ENCODE measurements at regions not wholly inside any gene's neighbourhood (a gene's known extent, or its start where the extent isn't known, plus 50 kb on each side); places are given as distances from the start of the nearest gene placed in this dataset.

DNA sequence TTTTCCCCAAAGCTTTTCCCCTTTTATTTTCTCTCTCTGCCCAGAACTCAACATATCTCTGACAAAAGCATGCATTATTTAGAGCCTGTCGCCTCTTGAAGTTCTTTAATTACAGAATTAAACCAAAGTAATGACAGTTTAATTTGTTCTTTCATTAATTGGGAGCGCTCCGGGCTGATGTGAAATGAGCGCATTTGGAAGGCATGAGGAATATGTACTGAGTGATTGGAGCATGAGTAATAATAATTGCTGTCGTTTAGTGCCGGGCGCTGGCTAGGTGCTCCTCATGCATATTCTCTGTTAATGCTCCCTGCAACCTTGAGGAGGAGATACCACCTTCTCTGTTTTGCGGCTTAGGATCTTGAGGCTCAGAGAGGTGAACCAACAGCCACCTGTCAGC is 120.5 kb downstream of the SLC25A47 start:
- Mint-ChIP-seq H3K4me3 (no peak overlapping the region), H3K36me3 (ENCODE audit: low read depth) (no peaks in the 10 kb centered on the region), H3K27me3 (ENCODE audit: low read depth) (no peaks in the 10 kb centered on the region), H3K4me1 (peaks cover 44% of the 10 kb centered on the region), H3K27ac (peak overlapping the region in 1 of 3 experiments; percentile 50), H3K9me3 (no peaks in the 10 kb centered on the region)
- TF ChIP-seq, protein P1, sequence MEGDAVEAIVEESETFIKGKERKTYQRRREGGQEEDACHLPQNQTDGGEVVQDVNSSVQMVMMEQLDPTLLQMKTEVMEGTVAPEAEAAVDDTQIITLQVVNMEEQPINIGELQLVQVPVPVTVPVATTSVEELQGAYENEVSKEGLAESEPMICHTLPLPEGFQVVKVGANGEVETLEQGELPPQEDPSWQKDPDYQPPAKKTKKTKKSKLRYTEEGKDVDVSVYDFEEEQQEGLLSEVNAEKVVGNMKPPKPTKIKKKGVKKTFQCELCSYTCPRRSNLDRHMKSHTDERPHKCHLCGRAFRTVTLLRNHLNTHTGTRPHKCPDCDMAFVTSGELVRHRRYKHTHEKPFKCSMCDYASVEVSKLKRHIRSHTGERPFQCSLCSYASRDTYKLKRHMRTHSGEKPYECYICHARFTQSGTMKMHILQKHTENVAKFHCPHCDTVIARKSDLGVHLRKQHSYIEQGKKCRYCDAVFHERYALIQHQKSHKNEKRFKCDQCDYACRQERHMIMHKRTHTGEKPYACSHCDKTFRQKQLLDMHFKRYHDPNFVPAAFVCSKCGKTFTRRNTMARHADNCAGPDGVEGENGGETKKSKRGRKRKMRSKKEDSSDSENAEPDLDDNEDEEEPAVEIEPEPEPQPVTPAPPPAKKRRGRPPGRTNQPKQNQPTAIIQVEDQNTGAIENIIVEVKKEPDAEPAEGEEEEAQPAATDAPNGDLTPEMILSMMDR (IDR thresholded peaks at IDR 0.05; ENCODE audit: unreplicated experiment in 3 of 3), result no peak

DNA sequence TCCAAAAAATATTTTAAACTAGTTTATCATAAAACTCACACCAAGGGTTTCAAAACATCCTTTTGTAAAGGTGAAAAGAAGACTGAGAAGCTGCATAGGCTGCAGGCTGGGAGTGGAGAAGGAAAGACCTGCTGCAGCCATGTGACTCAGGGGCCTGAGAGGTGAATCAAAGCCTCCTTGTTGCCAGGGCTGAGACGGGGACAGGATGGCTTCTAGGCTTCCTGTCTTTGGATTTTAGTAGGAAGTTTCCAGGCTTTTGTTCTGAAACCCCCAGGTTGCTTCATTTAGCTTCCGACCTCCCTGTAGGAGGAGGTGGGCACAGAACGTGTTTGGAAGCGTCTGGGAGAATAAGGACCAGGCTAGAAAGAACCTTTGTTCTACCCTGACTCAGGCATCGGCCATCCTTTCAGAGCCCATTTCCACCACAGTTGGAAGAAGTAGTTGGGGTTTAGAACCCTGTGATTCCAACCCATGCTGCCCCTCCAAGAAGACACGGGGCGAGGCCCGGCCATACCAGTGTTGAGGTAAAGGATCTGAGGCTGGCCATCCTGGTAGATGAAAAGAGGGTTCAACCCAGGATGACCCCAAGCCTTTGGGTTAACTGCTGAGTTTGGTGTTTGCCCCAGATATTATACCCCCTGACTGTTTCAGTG is 122.4 kb downstream of the SLC25A47 start:
- Mint-ChIP-seq H3K27ac (no peak overlapping the region), H3K9me3 (no peaks in the 10 kb centered on the region), H3K4me1 (peaks cover 28% of the 10 kb centered on the region), H3K27me3 (ENCODE audit: low read depth) (no peaks in the 10 kb centered on the region), H3K4me3 (no peak overlapping the region), H3K36me3 (ENCODE audit: low read depth) (no peaks in the 10 kb centered on the region)
- TF ChIP-seq, protein P1 (IDR thresholded peaks at IDR 0.05; ENCODE audit: unreplicated experiment in 3 of 3), result no peak

DNA sequence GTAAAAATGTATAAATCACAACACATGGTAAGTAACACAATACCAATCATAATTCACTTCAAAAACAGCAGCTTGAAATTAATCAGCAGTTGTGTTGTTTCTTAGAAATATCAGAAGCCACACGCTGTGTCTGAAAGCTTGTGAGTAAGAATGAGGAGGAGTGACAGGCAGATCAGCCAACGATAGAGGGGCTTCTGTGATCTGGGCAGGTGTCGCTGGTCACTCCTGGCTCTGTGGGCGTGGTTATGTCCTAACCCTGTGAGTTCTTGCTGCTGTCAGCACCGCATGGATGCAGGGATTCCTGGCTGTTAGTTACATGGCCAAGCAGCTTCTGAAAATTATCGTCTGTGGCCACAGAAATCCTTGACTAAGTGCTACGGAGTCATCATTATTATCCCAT is 123.4 kb downstream of the SLC25A47 start:
- TF ChIP-seq, protein P1 (IDR thresholded peaks at IDR 0.05; ENCODE audit: unreplicated experiment in 3 of 3), result no peak

DNA sequence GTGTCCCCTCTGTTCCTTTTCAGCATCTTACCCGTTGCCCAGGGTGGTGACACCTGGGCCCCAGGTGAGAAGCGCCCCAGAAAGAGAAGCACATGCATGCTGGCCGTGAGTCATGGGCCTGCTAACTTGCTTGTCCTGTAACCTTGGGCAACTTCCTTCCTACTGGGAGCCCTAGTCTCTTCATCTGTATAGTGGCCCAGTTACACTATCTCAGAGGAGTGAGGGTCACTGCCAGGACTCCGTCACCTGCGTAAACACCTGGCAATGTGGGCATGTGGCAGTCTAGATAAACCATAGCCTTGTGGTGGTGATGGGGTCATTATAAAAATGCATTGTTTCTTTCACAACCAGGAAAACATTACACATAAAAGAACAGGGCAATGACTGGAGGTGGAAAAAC is 125.2 kb downstream of the SLC25A47 start:
- TF ChIP-seq, protein P1 (IDR thresholded peaks at IDR 0.05; ENCODE audit: unreplicated experiment in 3 of 3), result no peak
- Mint-ChIP-seq H3K27me3 (ENCODE audit: low read depth) (no peaks in the 10 kb centered on the region), H3K27ac (no peak overlapping the region), H3K4me1 (peaks cover 3% of the 10 kb centered on the region), H3K36me3 (ENCODE audit: low read depth) (no peaks in the 10 kb centered on the region), H3K9me3 (no peaks in the 10 kb centered on the region), H3K4me3 (no peak overlapping the region)

More for the DNA sequence above, 123.4 kb downstream of the SLC25A47 start:
- H3K4me3 Mint-ChIP-seq, result no peak overlapping the region
- H3K27me3 Mint-ChIP-seq (ENCODE audit: low read depth), result no peaks in the 10 kb centered on the region
- H3K27ac Mint-ChIP-seq, result no peak overlapping the region
- no peaks in the 10 kb centered on the region for H3K36me3 Mint-ChIP-seq (ENCODE audit: low read depth)
- H3K9me3 Mint-ChIP-seq, result no peaks in the 10 kb centered on the region
- peaks cover 21% of the 10 kb centered on the region for H3K4me1 Mint-ChIP-seq

DNA sequence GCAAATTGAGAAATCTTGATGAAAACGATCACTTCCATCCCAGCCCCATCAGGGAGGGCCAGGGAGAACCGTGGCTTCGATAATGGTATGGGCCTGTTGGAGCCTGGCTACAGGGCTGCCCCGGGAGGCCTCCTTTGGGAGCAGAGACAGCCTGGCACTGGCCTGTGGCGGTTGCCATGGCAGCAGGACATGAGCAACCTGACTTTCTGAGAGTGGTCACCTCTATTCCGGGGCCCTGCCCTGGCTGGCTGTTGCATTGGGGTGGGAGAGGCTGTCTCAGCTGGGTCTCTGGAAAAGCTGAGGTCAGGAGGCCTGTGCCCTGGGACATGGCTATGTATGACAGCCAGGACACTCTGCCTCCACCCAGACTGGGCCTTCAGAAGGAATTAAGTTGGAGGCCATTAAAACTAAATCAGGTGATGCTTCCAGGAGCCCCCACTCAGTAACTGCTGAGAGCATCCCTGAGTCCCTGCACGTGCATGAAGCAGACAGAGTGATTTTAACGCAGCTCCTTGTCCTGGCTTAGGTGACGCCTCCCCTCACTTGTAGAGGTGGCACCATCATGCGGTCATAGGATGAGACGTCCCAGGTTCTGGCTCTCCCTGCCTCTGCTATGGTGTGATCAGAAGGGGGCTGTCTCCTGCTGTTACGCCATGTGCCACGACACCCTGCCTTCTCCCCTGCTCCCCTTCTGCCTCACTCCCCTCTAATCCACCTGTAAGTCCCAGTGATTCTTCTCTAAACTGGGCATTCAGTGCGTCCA is 126.3 kb downstream of the SLC25A47 start:
- Mint-ChIP-seq H3K4me3 (no peak overlapping the region), H3K27me3 (ENCODE audit: low read depth) (no peaks in the 10 kb centered on the region), H3K9me3 (no peaks in the 10 kb centered on the region), H3K4me1 (no peaks in the 10 kb centered on the region), H3K27ac (no peak overlapping the region), H3K36me3 (ENCODE audit: low read depth) (no peaks in the 10 kb centered on the region)
- TF ChIP-seq, protein P1 (IDR thresholded peaks at IDR 0.05; ENCODE audit: unreplicated experiment in 3 of 3), result no peak

Data from nephron (organoid).